ENCODE measurements at regions not wholly inside any gene's neighbourhood (a gene's known extent, or its start where the extent isn't known, plus 50 kb on each side); places are given as distances from the start of the nearest gene placed in this dataset.

- DNase-seq (ENCODE audit: low read depth in 1 of 2, low spot score in 1 of 2) = no peak
- H3K27ac ChIP-seq (replicated peaks) = no peak overlapping the region
- no peaks in the 10 kb centered on the region for H3K27me3 ChIP-seq (ENCODE audit: insufficient read depth, poor library complexity, severe bottlenecking)
- TF ChIP-seq, protein P1, sequence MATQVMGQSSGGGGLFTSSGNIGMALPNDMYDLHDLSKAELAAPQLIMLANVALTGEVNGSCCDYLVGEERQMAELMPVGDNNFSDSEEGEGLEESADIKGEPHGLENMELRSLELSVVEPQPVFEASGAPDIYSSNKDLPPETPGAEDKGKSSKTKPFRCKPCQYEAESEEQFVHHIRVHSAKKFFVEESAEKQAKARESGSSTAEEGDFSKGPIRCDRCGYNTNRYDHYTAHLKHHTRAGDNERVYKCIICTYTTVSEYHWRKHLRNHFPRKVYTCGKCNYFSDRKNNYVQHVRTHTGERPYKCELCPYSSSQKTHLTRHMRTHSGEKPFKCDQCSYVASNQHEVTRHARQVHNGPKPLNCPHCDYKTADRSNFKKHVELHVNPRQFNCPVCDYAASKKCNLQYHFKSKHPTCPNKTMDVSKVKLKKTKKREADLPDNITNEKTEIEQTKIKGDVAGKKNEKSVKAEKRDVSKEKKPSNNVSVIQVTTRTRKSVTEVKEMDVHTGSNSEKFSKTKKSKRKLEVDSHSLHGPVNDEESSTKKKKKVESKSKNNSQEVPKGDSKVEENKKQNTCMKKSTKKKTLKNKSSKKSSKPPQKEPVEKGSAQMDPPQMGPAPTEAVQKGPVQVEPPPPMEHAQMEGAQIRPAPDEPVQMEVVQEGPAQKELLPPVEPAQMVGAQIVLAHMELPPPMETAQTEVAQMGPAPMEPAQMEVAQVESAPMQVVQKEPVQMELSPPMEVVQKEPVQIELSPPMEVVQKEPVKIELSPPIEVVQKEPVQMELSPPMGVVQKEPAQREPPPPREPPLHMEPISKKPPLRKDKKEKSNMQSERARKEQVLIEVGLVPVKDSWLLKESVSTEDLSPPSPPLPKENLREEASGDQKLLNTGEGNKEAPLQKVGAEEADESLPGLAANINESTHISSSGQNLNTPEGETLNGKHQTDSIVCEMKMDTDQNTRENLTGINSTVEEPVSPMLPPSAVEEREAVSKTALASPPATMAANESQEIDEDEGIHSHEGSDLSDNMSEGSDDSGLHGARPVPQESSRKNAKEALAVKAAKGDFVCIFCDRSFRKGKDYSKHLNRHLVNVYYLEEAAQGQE (IDR thresholded peaks at IDR 0.05; ENCODE audit: insufficient replicate concordance, low read depth) = no peak
- no peak for TF ChIP-seq GABPA (IDR thresholded peaks at IDR 0.05; ENCODE audit: low read depth)
- TF ChIP-seq CTCF (IDR thresholded peaks at IDR 0.05; ENCODE audit: insufficient read depth, low read length) = no peak
- no peak for TF ChIP-seq POLR2AphosphoS5 (IDR thresholded peaks at IDR 0.05; ENCODE audit: low read depth)
- TF ChIP-seq SPI1 (IDR thresholded peaks at IDR 0.05; ENCODE audit: borderline replicate concordance, low read depth) = no peak
- no peak overlapping the region for H3K4me3 ChIP-seq (replicated peaks; ENCODE audit: insufficient read depth, low read length)
Observed at GRCh38 chr2:33665039-33665438, 65.9 kb upstream of the FAM98A start.

DNA sequence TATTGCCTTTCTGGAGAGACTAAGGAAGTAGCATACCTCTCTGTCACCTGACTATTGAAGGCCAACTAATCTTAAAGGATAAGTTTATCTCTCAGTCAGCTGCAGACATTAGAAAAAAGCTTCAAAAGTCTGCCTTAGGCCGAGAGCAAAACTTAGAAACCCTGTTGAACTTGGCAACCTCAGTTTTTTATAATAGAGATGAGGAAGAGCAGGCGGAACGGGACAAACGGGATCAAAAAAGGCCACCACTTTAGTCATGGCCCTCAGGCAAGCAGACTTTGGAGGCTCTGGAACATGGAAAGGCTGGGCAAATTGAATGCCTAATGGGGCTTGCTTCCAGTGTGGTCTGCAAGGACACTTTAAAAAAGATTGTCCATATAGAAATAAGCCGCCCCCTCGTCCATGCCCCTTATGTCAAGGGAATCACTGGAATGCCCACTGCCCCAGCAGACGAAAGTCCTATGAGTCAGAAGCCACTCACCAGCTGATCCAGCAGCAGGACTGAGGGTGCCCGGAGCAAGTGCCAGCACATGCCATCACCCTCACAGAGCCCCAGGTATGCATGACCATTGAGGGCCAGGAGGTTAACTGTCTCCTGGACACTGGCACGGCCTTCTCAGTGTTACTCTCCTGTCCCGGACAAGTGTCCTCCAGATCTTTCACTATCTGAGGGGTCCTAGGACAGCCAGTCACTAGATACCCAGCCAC, 61.5 kb upstream of the FAM98A start:
- TF ChIP-seq, protein P1 (IDR thresholded peaks at IDR 0.05; ENCODE audit: insufficient replicate concordance, low read depth) = no peak
- TF ChIP-seq CTCF (IDR thresholded peaks at IDR 0.05; ENCODE audit: insufficient read depth, low read length) (no peak), POLR2AphosphoS5 (IDR thresholded peaks at IDR 0.05; ENCODE audit: low read depth) (no peak), GABPA (IDR thresholded peaks at IDR 0.05; ENCODE audit: low read depth) (no peak), SPI1 (IDR thresholded peaks at IDR 0.05; ENCODE audit: borderline replicate concordance, low read depth) (no peak)
- H3K27me3 ChIP-seq (ENCODE audit: insufficient read depth, poor library complexity, severe bottlenecking) = no peaks in the 10 kb centered on the region
- no peak for DNase-seq (ENCODE audit: low read depth in 1 of 2, low spot score in 1 of 2)
- no peak overlapping the region for H3K4me3 ChIP-seq (replicated peaks; ENCODE audit: insufficient read depth, low read length)
- H3K27ac ChIP-seq (replicated peaks) = no peak overlapping the region

GRCh38 chr2:33655626-33656320, 56.7 kb upstream of the FAM98A start:
- TF ChIP-seq, protein P1 (IDR thresholded peaks at IDR 0.05; ENCODE audit: insufficient replicate concordance, low read depth) = no peak
- no peak for TF ChIP-seq POLR2AphosphoS5 (IDR thresholded peaks at IDR 0.05; ENCODE audit: low read depth)
- no peak for TF ChIP-seq GABPA (IDR thresholded peaks at IDR 0.05; ENCODE audit: low read depth)
- TF ChIP-seq CTCF (IDR thresholded peaks at IDR 0.05; ENCODE audit: insufficient read depth, low read length) = no peak
- TF ChIP-seq SPI1 (IDR thresholded peaks at IDR 0.05; ENCODE audit: borderline replicate concordance, low read depth) = no peak
- no peaks in the 10 kb centered on the region for H3K27me3 ChIP-seq (ENCODE audit: insufficient read depth, poor library complexity, severe bottlenecking)
- no peak overlapping the region for H3K27ac ChIP-seq (replicated peaks)
- DNase-seq (ENCODE audit: low read depth in 1 of 2, low spot score in 1 of 2) = no peak
- no peak overlapping the region for H3K4me3 ChIP-seq (replicated peaks; ENCODE audit: insufficient read depth, low read length)

Measured in HL-60 (cell line).